CD4-positive, alpha-beta memory T cell (primary cell): ENCODE measurements at regions not wholly inside any gene's neighbourhood (a gene's known extent, or its start where the extent isn't known, plus 50 kb on each side); places are given as distances from the start of the nearest gene placed in this dataset.

Experiments used
- CTCF ChIA-PET: fragments of 350-600 bp; sonication (Branson Sonifier 250); formaldehyde crosslinking; loops from one replicate; lab custom pipeline; 2021; ENCODE audit warnings: inconsistent platforms; ENCODE audit not compliant: partially characterized antibody; lab: Charles Lee
- POLR2A ChIA-PET: fragments of 350-600 bp; sonication (Branson Sonifier 250); formaldehyde crosslinking; loops from one replicate; lab custom pipeline; 2021; ENCODE audit not compliant: partially characterized antibody; lab: Charles Lee
- DNase-seq, 5 donors: peaks; one replicate each; pipeline versions ENCODE4 v3.0.0 to v3.0.0-alpha.2; 2020 to 2022; ENCODE audit warnings: mixed read lengths in 1 of 5
- H3K27ac ChIP-seq: one replicate; pipeline ENCODE4 v1.7.0; 2013; ENCODE audit warnings: low read depth, low read length
- H3K27me3 ChIP-seq: 2 replicates; pipeline ENCODE4 v1.7.0; 2013; ENCODE audit warnings: mild to moderate bottlenecking, low read length, moderate library complexity; ENCODE audit not compliant: insufficient read depth
- H3K36me3 ChIP-seq: 2 replicates; pipeline ENCODE4 v1.7.0; 2013; ENCODE audit warnings: mild to moderate bottlenecking, low read length, moderate library complexity; ENCODE audit not compliant: insufficient read depth
- H3K4me1 ChIP-seq: 2 replicates; pipeline ENCODE4 v1.7.0; 2013; ENCODE audit warnings: mild to moderate bottlenecking, low read length, moderate library complexity; ENCODE audit not compliant: insufficient read depth
- H3K4me3 ChIP-seq, 2 donors: one replicate each; pipeline ENCODE4 v1.7.0; 2013; ENCODE audit warnings: low read length in 2 of 2, mild to moderate bottlenecking in 1 of 2
- H3K9me3 ChIP-seq, 2 donors: one replicate each; pipeline ENCODE4 v1.7.0; 2013; ENCODE audit warnings: low read length in 2 of 2, control low read depth in 1 of 2; ENCODE audit not compliant: control insufficient read depth in 1 of 2
- H3K27ac Mint-ChIP-seq, 7 donors: one replicate each; pipeline ENCODE4 v1.8.0; 2020 to 2021; ENCODE audit warnings: mixed read lengths in 7 of 7, mild to moderate bottlenecking in 6 of 7, inconsistent platforms in 3 of 7, moderate library complexity in 3 of 7
- H3K27me3 Mint-ChIP-seq, 2 donors: one replicate each; pipeline ENCODE4 v1.8.0; 2020 to 2021; ENCODE audit warnings: mixed read lengths in 2 of 2
- H3K36me3 Mint-ChIP-seq, 2 donors: one replicate each; pipeline ENCODE4 v1.8.0; 2020 to 2021; ENCODE audit warnings: mixed read lengths in 2 of 2, inconsistent platforms in 1 of 2, mild to moderate bottlenecking in 1 of 2
- H3K4me1 Mint-ChIP-seq, 4 donors: one replicate each; pipeline ENCODE4 v1.8.0; 2020 to 2021; ENCODE audit warnings: mixed read lengths in 4 of 4, mild to moderate bottlenecking in 1 of 4
- H3K4me3 Mint-ChIP-seq, 8 donors: one replicate each; pipeline ENCODE4 v1.8.0; 2020 to 2021; ENCODE audit warnings: mixed read lengths in 8 of 8, mild to moderate bottlenecking in 7 of 8, moderate library complexity in 6 of 8, inconsistent platforms in 3 of 8
- H3K9me3 Mint-ChIP-seq, 8 donors: one replicate each; pipeline ENCODE4 v1.8.0; 2020 to 2021; ENCODE audit warnings: mixed read lengths in 8 of 8, mild to moderate bottlenecking in 5 of 8, inconsistent platforms in 3 of 8, moderate library complexity in 1 of 8
- intact Hi-C: fragments of 100-400 bp; cut with micrococcal nuclease; formaldehyde crosslinking; loops from one replicate; pipeline ENCODE4 v1.15.1; 2023

DNA sequence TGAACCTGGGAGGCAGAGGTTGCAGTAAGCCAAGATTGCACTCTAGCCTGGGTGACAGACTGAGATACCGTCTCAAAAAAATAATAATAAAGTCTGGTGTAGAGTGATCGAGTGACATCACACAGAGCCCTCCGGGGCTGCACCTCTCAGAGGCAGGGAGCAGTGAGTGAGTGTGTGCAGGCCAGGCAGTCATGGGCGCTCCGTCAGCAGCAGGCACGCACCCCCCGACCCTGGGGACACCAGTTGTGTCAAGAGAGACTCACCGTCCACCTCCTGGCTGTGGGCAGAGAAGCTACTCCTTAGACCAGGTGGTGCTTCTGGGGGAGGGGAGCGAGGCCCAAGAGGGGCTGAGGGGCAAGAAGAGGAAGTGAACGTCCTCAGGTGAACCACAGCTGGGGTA, 91.8 kb downstream of the SIK1 start:
- intact Hi-C loops = no loop called here
- H3K36me3 Mint-ChIP-seq = no peaks in the 10 kb centered on the region
- H3K4me1 Mint-ChIP-seq = peaks cover 0 to 8% (median 4%) of the 10 kb centered on the region in 4 donors
- Histone ChIP-seq H3K27me3 (no peaks in the 10 kb centered on the region), H3K4me3 (no peak overlapping the region), H3K36me3 (no peaks in the 10 kb centered on the region), H3K4me1 (no peaks in the 10 kb centered on the region), H3K27ac (no peak overlapping the region), H3K9me3 (no peaks in the 10 kb centered on the region)
- peak overlapping the region in 1 of 8 donors; percentile 35 for H3K4me3 Mint-ChIP-seq
- CTCF ChIA-PET = no interaction called here
- peaks cover 2 to 5% of the 10 kb centered on the region in 2 donors for H3K27me3 Mint-ChIP-seq
- DNase-seq = no peak
- POLR2A ChIA-PET = no interaction called here
- H3K9me3 Mint-ChIP-seq = peaks cover 0 to 6% (median 0%) of the 10 kb centered on the region in 8 donors
- no peak overlapping the region for H3K27ac Mint-ChIP-seq

DNA sequence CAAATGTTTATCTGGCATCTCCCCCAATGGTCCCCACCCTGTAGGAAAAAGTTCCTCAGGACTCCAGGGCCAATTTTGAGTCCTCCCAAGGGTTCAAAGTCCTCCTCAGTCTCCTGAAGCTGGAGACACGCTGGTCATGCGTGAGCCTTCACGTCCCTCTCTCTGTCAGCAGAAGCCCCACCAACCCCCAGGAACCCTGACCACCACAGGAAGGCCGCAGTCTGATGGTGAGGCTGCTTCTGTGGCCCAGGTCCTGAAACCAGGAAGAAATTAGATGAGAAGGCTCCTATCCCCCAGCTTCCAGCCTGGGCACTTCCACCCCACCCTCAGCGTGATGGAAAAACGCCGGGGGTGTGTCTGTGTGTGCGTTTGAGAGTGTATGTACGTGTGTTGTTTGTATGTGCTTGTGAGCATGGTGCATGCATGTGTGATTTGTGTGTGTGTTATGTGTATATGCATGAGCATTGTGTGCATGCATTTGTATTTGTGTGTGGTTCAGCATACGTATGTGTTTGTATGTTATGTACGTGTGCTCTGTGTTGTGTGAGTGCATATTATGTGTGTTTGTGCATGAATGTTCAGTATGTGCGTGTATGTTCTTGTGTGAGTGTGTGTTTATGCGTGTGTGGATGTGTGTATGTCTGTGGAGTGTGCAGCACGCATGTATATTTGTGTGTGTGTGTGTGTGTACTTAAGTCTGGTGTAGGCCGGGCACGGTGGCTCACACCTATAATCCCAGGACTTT, 92.5 kb downstream of the SIK1 start:
- intact Hi-C loops = no loop called here
- no peaks in the 10 kb centered on the region for H3K36me3 ChIP-seq
- H3K4me1 ChIP-seq = no peaks in the 10 kb centered on the region
- Mint-ChIP-seq H3K9me3 (peaks cover 0 to 6% (median 0%) of the 10 kb centered on the region in 8 donors), H3K4me3 (no peak overlapping the region), H3K27me3 (peaks cover 2 to 5% of the 10 kb centered on the region in 2 donors), H3K27ac (peak overlapping the region in 2 of 7 donors; percentile 8 to 35), H3K36me3 (no peaks in the 10 kb centered on the region), H3K4me1 (peaks cover 0 to 8% (median 4%) of the 10 kb centered on the region in 4 donors)
- H3K4me3 ChIP-seq = no peak overlapping the region
- H3K9me3 ChIP-seq = no peaks in the 10 kb centered on the region
- ChIA-PET POLR2A (no interaction called here), CTCF (no interaction called here)
- H3K27me3 ChIP-seq = no peaks in the 10 kb centered on the region
- no peak overlapping the region for H3K27ac ChIP-seq
- no peak for DNase-seq

DNA sequence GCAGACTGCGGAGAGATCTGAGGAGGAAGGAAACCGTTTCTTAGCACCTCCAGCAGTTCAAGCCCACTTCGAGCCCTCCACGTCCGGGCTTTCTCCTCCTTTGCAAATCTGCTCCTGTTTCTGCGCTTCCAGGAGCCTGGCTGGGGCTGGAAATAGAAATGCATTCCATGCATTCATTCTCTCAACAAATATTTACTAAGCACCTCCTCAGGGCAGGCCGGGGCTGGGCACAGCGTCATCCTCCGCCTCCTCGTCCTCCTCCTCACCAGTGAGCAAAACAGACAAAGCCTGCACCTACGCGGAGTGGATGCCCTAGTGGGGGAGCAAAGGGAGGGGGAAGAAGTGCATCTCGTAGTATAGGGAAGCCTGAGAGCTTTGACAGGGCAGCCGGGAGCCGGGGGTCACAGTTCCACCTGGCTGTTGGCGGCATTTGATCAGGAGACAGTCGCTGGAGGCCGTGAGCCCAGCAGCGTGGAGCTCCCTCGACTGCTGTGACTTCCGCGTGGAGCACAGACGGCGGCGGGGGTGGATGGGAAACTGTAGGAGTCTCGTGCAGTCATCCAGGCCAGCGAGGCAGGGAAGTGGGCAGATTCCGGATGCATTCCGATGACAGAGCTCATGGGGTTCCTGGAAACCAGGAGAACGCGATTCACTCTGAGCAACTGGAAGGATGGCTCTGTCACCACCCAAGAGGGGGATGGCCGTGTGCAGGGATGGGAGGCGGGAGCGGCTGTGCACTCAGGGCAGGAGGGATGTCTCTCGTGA, 93.5 kb downstream of the SIK1 start:
- CTCF ChIA-PET = no interaction called here
- Histone ChIP-seq H3K36me3 (no peaks in the 10 kb centered on the region), H3K4me1 (no peaks in the 10 kb centered on the region), H3K27ac (no peak overlapping the region), H3K27me3 (no peaks in the 10 kb centered on the region), H3K9me3 (no peaks in the 10 kb centered on the region), H3K4me3 (no peak overlapping the region)
- Mint-ChIP-seq H3K4me3 (peak overlapping the region in 1 of 8 donors; percentile 32), H3K9me3 (peaks cover 0 to 6% (median 0%) of the 10 kb centered on the region in 8 donors), H3K36me3 (no peaks in the 10 kb centered on the region), H3K4me1 (peaks cover 0 to 8% (median 4%) of the 10 kb centered on the region in 4 donors), H3K27me3 (peaks cover 2 to 4% of the 10 kb centered on the region in 2 donors), H3K27ac (peak overlapping the region in 1 of 7 donors; percentile 57)
- POLR2A ChIA-PET = no interaction called here
- intact Hi-C loops = no loop called here
- DNase-seq = no peak

DNA sequence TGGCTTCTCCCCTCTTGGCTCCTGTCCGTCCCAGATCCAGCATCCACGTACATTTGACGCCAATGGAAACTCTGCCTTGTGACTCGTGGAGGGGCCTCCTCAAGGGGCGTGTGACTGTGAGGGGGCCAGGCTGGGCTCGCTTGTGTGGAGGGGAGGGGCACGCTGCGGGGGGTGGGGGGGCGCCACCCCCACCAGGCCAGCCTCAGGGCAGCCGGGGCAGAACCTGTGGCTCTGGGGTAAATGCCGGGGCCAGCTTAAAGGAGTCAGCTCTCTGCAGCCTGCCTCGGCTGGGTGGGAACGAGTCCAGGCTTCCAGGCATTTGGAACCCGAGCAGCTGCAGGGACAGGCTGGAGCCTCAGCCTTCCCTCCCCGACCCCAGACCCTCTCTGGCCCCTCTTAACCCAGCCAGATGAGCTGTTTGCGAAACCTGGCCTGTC, 94.1 kb downstream of the SIK1 start:
- CTCF ChIA-PET = no interaction called here
- H3K4me3 Mint-ChIP-seq = no peak overlapping the region
- H3K27ac Mint-ChIP-seq = no peak overlapping the region
- intact Hi-C loops = no loop called here
- POLR2A ChIA-PET = no interaction called here
- H3K4me1 Mint-ChIP-seq = peaks cover 0 to 8% (median 4%) of the 10 kb centered on the region in 4 donors
- no peak overlapping the region for H3K27ac ChIP-seq
- H3K4me1 ChIP-seq = no peaks in the 10 kb centered on the region
- H3K9me3 ChIP-seq = no peaks in the 10 kb centered on the region
- H3K36me3 ChIP-seq = no peaks in the 10 kb centered on the region
- peaks cover 0 to 5% (median 0%) of the 10 kb centered on the region in 8 donors for H3K9me3 Mint-ChIP-seq
- peaks cover 2 to 7% of the 10 kb centered on the region in 2 donors for H3K27me3 Mint-ChIP-seq
- H3K27me3 ChIP-seq = no peaks in the 10 kb centered on the region
- H3K36me3 Mint-ChIP-seq = no peaks in the 10 kb centered on the region
- H3K4me3 ChIP-seq = no peak overlapping the region
- DNase-seq = peak in 1 of 5 donors; percentile 36

DNA sequence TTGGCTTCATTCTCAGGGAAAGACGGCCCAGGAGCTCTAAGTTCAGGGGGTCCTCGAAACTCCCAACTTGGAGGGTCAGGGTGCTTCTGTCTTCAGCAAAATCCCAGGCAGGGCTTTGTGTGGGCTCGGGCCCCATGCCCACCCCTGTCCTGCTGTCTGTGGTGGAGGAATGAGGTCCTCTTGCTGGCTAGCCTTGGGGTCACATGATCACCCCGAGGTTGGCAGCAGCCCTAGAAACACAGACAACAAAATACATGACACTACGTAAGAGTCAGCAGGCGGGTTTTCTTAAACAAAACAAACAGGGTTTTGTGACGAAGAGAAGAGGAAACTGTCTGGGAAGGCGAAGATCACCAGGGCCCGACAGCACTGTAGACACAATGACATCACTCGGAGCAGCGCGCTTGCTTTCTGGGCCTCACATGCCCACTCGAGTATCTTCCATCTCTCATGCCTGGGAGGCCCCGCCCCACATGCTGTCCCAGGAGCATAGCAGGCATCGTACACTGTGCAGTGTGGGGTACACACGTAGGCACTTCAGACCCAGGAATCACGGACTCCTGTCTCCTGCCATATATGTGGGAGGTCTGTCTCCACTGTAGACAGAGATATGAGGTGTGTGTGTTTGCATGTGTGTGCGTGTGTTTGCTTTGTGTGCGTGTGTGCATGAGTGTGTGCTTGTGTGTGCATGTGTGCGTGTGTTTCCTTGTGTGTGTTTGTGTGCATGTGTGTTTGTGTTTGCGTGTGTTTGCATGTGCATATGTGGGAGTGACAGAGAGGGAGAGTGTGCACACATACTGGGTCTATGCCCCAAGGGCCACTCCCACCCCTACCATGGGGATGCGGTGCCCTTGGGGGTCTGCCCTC, 94.7 kb downstream of the SIK1 start:
- Histone ChIP-seq H3K27me3 (no peaks in the 10 kb centered on the region), H3K4me1 (no peaks in the 10 kb centered on the region), H3K4me3 (no peak overlapping the region), H3K9me3 (no peaks in the 10 kb centered on the region), H3K36me3 (no peaks in the 10 kb centered on the region), H3K27ac (no peak overlapping the region)
- peak overlapping the region in 2 of 7 donors; percentile 12 to 69 for H3K27ac Mint-ChIP-seq
- intact Hi-C loops = no loop called here
- peaks cover 2 to 7% of the 10 kb centered on the region in 2 donors for H3K27me3 Mint-ChIP-seq
- DNase-seq = peak in 1 of 5 donors; percentile 16
- H3K4me3 Mint-ChIP-seq = no peak overlapping the region
- CTCF ChIA-PET = no interaction called here
- POLR2A ChIA-PET = no interaction called here
- peaks cover 0 to 4% (median 1%) of the 10 kb centered on the region in 4 donors for H3K4me1 Mint-ChIP-seq
- H3K36me3 Mint-ChIP-seq = no peaks in the 10 kb centered on the region
- H3K9me3 Mint-ChIP-seq = peaks cover 0 to 3% (median 0%) of the 10 kb centered on the region in 8 donors

DNA sequence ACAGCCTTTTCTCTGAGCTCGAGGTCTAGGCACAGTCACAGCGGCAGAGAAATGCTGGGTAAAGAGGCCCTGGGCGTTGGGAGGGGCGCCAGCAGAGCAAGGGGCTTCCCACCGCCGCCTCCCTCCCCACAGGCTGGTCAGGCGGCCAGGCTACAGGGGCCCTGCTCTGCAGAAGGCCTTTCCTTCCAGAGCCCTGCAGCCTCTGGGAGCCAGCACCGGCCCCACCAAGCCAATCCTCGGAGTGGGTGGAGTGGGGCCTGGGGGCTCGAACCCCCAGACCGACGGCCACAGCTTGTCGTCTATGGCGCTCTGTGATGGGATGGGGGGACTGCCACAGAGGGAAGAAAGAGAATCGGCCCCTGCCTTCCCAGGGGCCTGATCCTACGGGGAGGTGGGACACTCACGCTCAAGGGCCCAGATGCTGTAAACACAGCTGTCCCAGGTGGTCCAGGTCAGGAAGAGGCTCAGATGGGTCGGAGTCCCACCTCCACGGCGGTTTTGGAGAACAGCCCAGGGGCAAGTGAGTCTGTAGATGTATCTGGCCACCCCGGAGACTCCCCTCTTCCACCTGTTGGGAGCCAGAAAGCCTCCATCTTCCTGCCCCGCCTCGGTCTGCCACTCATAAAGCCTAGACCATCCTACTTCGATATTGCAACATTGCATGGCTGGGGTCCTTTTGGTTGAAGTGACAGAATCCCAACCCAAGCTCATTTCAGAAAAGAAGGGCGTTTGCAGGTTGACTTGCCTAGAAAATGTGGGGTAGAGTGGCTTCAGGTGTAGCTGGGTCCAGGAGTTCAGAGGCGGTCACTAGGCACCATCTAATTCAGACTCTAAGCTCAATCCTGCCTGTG, 95.6 kb downstream of the SIK1 start:
- no peak overlapping the region for H3K4me3 Mint-ChIP-seq
- DNase-seq = no peak
- intact Hi-C loops = no loop called here
- H3K4me1 Mint-ChIP-seq = peaks cover 0 to 2% (median 0%) of the 10 kb centered on the region in 4 donors
- Histone ChIP-seq H3K4me3 (no peak overlapping the region), H3K27ac (no peak overlapping the region), H3K36me3 (no peaks in the 10 kb centered on the region), H3K4me1 (no peaks in the 10 kb centered on the region), H3K9me3 (no peaks in the 10 kb centered on the region), H3K27me3 (no peaks in the 10 kb centered on the region)
- no peaks in the 10 kb centered on the region for H3K36me3 Mint-ChIP-seq
- ChIA-PET CTCF (no interaction called here), POLR2A (no interaction called here)
- peaks cover 2 to 9% of the 10 kb centered on the region in 2 donors for H3K27me3 Mint-ChIP-seq
- H3K9me3 Mint-ChIP-seq = peaks cover 0 to 3% (median 0%) of the 10 kb centered on the region in 8 donors
- peak overlapping the region in 1 of 7 donors; percentile 12 for H3K27ac Mint-ChIP-seq
